ENCODE measurements at regions not wholly inside any gene's neighbourhood (a gene's known extent, or its start where the extent isn't known, plus 50 kb on each side); places are given as distances from the start of the nearest gene placed in this dataset.

- DNase-seq (ENCODE audit: low spot score): no peak
- H3K4me1 ChIP-seq (replicated peaks): no peaks in the 10 kb centered on the region
- H3K36me3 ChIP-seq: no peaks in the 10 kb centered on the region
- H3K27ac ChIP-seq: no peak overlapping the region
- no peaks in the 10 kb centered on the region for H3K27me3 ChIP-seq (replicated peaks; ENCODE audit: insufficient read depth)
- H3K9me3 ChIP-seq: no peaks in the 10 kb centered on the region
- TF ChIP-seq POLR2A (IDR thresholded peaks at IDR 0.05): no peak
- intact Hi-C loops (cut with DNase I): no loop called here
- WGBS: 63% methylated on average over 6 of the region's 6 CpGs
- H3K4me3 ChIP-seq: no peak overlapping the region
Measured at GRCh38 chr2:173764094-173764493, 201.1 kb downstream of the SP3 start.

DNA sequence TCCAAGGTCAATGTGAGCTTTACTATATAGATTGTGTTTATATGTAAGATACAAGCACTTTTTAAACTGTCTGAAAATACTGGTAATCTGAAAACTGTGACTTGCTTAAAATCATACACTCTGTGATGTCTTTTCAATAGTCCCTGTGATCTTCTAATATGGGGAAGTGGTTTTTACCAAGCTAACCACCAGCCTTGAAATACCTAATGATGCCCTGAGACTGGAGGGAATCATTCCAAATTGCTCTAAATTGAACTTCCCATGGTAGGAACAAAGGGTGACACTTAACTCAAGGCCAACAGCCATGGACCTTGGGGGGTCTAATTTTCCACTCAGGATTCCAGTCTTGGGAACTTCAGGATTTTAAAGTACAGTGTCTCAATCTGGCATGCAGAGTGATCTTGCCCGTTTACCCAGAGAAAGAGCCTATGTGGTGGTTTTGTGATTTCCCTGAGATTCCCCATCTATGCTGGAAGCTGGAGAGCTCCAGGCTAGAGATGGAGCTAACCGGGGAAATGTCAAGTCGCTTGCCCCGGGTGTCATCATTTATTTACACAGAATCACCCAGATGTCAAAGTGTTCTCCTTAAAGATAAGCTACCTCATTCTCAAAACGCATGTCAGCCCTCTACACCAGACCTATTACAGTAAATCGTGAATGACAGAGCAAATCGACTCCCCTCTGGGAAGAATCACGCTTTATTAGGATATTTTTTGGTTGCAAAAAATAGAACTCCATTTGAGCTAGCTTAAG, 198.5 kb downstream of the SP3 start:
- 80% methylated on average over 8 of the region's 8 CpGs for WGBS
- H3K4me1 ChIP-seq (replicated peaks): no peaks in the 10 kb centered on the region
- no peaks in the 10 kb centered on the region for H3K36me3 ChIP-seq
- no peaks in the 10 kb centered on the region for H3K27me3 ChIP-seq (replicated peaks; ENCODE audit: insufficient read depth)
- H3K9me3 ChIP-seq: no peaks in the 10 kb centered on the region
- intact Hi-C loops (cut with DNase I): no loop called here
- no peak for DNase-seq (ENCODE audit: low spot score)
- H3K4me3 ChIP-seq: no peak overlapping the region
- TF ChIP-seq POLR2AphosphoS5 (IDR thresholded peaks at IDR 0.05): no peak
- no peak for TF ChIP-seq CTCF (IDR thresholded peaks at IDR 0.05)
- no peak for TF ChIP-seq POLR2A (IDR thresholded peaks at IDR 0.05)
- H3K27ac ChIP-seq: no peak overlapping the region

DNA sequence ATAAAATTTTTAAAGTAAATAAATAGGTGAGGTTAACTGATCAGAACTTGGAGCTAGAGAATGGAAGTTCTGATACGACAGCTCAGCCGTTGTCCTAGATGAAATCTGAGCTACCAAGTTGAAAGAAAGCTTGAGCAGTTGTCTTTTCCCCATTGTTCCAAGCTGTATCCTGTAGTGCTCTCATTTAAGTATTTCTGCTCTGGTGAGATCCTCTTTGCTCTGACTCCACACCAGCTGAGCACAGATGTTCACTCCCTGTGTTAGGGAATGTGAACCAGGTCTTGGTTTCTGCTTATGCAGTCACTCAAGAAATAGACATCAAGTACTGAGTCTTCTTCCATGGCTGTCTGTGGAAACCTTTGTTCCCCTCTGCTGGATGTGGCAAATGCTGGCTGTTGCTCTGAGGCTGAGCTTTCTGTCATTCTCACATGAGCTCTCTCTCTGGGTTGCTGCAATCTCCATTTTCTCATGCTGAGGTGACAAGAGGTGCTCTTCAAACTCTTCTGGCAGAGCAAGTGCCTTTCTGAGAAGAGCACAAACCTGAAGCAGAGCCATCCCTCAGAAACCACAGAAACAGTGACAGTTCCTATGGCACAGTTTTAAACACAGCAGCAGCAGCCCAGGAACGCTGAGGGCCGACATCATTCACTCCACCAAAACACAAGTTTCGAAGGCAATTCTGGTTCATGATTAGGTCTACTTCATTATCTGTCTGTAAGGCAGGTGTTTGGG, 194.1 kb downstream of the SP3 start:
- 86% methylated on average over 5 of the region's 5 CpGs for WGBS
- TF ChIP-seq POLR2AphosphoS5 (IDR thresholded peaks at IDR 0.05): no peak
- no peak for TF ChIP-seq CTCF (IDR thresholded peaks at IDR 0.05)
- no peak for TF ChIP-seq POLR2A (IDR thresholded peaks at IDR 0.05)
- intact Hi-C loops (cut with DNase I): no loop called here
- Histone ChIP-seq H3K4me3 (no peak overlapping the region), H3K4me1 (replicated peaks) (no peaks in the 10 kb centered on the region), H3K36me3 (no peaks in the 10 kb centered on the region), H3K27ac (no peak overlapping the region), H3K9me3 (no peaks in the 10 kb centered on the region), H3K27me3 (replicated peaks; ENCODE audit: insufficient read depth) (no peaks in the 10 kb centered on the region)
- DNase-seq (ENCODE audit: low spot score): no peak

DNA sequence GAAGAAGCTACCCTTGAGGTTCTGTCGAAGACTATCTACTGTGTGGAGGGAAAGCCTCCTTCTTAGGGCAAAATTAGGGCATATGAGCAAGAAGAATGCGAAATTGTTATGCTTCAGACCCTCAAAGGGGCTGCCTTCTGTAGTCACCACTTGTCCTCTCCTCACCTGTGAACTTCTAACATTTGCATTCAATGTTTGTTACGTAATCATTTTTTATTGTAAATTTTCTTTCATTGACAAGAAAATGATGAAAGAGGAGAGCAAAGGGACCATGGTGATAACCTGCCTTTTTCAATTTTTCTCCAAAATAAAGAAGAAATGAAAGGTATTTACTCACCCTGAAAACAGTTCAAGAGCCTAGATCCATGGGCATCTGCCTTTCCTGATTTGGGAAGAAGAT, 193.0 kb downstream of the SP3 start:
- Histone ChIP-seq H3K36me3 (no peaks in the 10 kb centered on the region), H3K9me3 (no peaks in the 10 kb centered on the region), H3K4me3 (no peak overlapping the region), H3K4me1 (replicated peaks) (no peaks in the 10 kb centered on the region), H3K27me3 (replicated peaks; ENCODE audit: insufficient read depth) (no peaks in the 10 kb centered on the region), H3K27ac (no peak overlapping the region)
- WGBS: 95% methylated on average over 3 of the region's 3 CpGs
- DNase-seq (ENCODE audit: low spot score): no peak
- intact Hi-C loops (cut with DNase I): no loop called here
- TF ChIP-seq CTCF (IDR thresholded peaks at IDR 0.05): no peak
- no peak for TF ChIP-seq POLR2A (IDR thresholded peaks at IDR 0.05)
- TF ChIP-seq POLR2AphosphoS5 (IDR thresholded peaks at IDR 0.05): no peak

- WGBS: 53% methylated on average over 4 of the region's 4 CpGs
- H3K9me3 ChIP-seq: no peaks in the 10 kb centered on the region
- no peak overlapping the region for H3K27ac ChIP-seq
- no peak overlapping the region for H3K4me3 ChIP-seq
- no peaks in the 10 kb centered on the region for H3K4me1 ChIP-seq (replicated peaks)
- no peaks in the 10 kb centered on the region for H3K27me3 ChIP-seq (replicated peaks; ENCODE audit: insufficient read depth)
- no peaks in the 10 kb centered on the region for H3K36me3 ChIP-seq
- TF ChIP-seq CTCF (IDR thresholded peaks at IDR 0.05) (no peak), POLR2A (IDR thresholded peaks at IDR 0.05) (no peak), POLR2AphosphoS5 (IDR thresholded peaks at IDR 0.05) (no peak)
- no peak for DNase-seq (ENCODE audit: low spot score)
- intact Hi-C loops (cut with DNase I): no loop called here
Measured at GRCh38 chr2:173773076-173773475, 192.1 kb downstream of the SP3 start.

Data from prostate gland (tissue), 2 donors.